Sigmoid colon (tissue), 4 donors: ENCODE measurements at regions not wholly inside any gene's neighbourhood (a gene's known extent, or its start where the extent isn't known, plus 50 kb on each side); places are given as distances from the start of the nearest gene placed in this dataset.
"Not testable (repeated sequence)": the region's sequence is repeated elsewhere in the genome, so short reads cannot be mapped to it uniquely, and the experiment has no call there.

Experiments
- POLR2A ChIP-seq, 2 donors: fragments of 450-650 bp; IDR thresholded peaks; one replicate each; pipeline ENCODE4 v1.6.1; 2016; ENCODE audit warnings: antibody characterized with exemption in 2 of 2, mild to moderate bottlenecking in 2 of 2, moderate library complexity in 2 of 2
- POLR2AphosphoS5 ChIP-seq, 4 donors: sonication (generic); formaldehyde crosslinking; IDR thresholded peaks; one replicate each; pipeline ENCODE4 v1.6.1; 2017; ENCODE audit warnings: antibody characterized with exemption in 4 of 4
- TF ChIP-seq, protein P1 (sequence below), 4 experiments: fragments of 450-650 bp in 3 of 4; fragments of 200-600 bp in 1 of 4; IDR thresholded peaks; one replicate each; pipeline ENCODE4 v1.5.1; 2016 to 2019; ENCODE audit warnings: antibody characterized with exemption in 4 of 4, mild to moderate bottlenecking in 3 of 4, moderate library complexity in 2 of 4

DNA sequence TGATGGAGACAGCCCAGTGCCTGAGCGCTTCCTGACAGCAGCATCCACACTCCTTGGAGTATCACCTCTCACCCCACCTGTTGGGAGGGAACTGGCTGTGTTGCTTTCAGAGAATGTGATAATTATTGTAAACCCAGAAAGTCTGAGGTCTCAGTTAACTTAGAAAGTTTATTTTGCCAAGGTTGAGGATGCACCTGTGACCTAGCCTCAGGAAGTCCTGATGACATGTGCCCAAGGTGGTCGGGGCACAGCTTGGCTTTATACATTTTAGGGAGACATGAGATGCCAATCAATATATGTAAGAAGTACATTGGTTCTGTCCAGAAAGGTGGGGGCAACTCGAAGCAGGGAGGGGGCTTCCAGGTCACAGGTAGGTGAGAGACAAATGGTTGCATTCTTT, 153.3 kb upstream of the RFLNA start:
- not testable (repeated sequence) for TF ChIP-seq POLR2A, POLR2AphosphoS5 (IDR thresholded peaks at IDR 0.05)
- TF ChIP-seq, protein P1, sequence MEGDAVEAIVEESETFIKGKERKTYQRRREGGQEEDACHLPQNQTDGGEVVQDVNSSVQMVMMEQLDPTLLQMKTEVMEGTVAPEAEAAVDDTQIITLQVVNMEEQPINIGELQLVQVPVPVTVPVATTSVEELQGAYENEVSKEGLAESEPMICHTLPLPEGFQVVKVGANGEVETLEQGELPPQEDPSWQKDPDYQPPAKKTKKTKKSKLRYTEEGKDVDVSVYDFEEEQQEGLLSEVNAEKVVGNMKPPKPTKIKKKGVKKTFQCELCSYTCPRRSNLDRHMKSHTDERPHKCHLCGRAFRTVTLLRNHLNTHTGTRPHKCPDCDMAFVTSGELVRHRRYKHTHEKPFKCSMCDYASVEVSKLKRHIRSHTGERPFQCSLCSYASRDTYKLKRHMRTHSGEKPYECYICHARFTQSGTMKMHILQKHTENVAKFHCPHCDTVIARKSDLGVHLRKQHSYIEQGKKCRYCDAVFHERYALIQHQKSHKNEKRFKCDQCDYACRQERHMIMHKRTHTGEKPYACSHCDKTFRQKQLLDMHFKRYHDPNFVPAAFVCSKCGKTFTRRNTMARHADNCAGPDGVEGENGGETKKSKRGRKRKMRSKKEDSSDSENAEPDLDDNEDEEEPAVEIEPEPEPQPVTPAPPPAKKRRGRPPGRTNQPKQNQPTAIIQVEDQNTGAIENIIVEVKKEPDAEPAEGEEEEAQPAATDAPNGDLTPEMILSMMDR (IDR thresholded peaks at IDR 0.05) = not testable (repeated sequence)
